Activated T-cell treated with anti-CD3 and anti-CD28 coated beads, Interleukin-2, amount 50 U/mL, for 72 hours (primary cell): ENCODE measurements at regions not wholly inside any gene's neighbourhood (a gene's known extent, or its start where the extent isn't known, plus 50 kb on each side); places are given as distances from the start of the nearest gene placed in this dataset.
"Not testable (repeated sequence)": the region's sequence is repeated elsewhere in the genome, so short reads cannot be mapped to it uniquely, and the experiment has no call there.

Experiments used
- ATAC-seq, 2 donors: fragments of 150-1000 bp; cut with Tn5 transposase; replicated peaks in 1 of 2; 2 replicates each; pipeline ENCODE4 v1.10.0; 2021; ENCODE audit warnings: moderate library complexity in 2 of 2, mild to moderate bottlenecking in 1 of 2
- DNase-seq, 2 donors: peaks; one replicate each; pipeline ENCODE4 v3.0.0; 2021 to 2022; ENCODE audit warnings: mixed read lengths in 1 of 2
- H3K27ac Mint-ChIP-seq: one replicate; pipeline ENCODE4 v1.8.0; 2022; ENCODE audit warnings: mild to moderate bottlenecking, moderate library complexity, mixed read lengths
- H3K27me3 Mint-ChIP-seq: one replicate; pipeline ENCODE4 v1.8.0; 2022; ENCODE audit warnings: low read depth, mixed read lengths
- H3K36me3 Mint-ChIP-seq, 2 donors: one replicate each; pipeline ENCODE4 v1.8.0; 2022; ENCODE audit warnings: mixed read lengths in 2 of 2, mild to moderate bottlenecking in 1 of 2; ENCODE audit not compliant: insufficient read depth in 2 of 2
- H3K4me1 Mint-ChIP-seq: one replicate; pipeline ENCODE4 v1.8.0; 2022; ENCODE audit warnings: low read depth, mixed read lengths
- H3K4me3 Mint-ChIP-seq, 2 donors: one replicate each; pipeline ENCODE4 v1.8.0; 2022; ENCODE audit warnings: mild to moderate bottlenecking in 2 of 2, mixed read lengths in 2 of 2, moderate library complexity in 2 of 2
- H3K9me3 Mint-ChIP-seq, 2 donors: one replicate each; pipeline ENCODE4 v1.8.0; 2022; ENCODE audit warnings: mixed read lengths in 2 of 2

- Mint-ChIP-seq H3K4me3 (no peak overlapping the region), H3K9me3 (no peaks in the 10 kb centered on the region), H3K4me1 (no peaks in the 10 kb centered on the region), H3K36me3 (no peaks in the 10 kb centered on the region), H3K27me3 (no peaks in the 10 kb centered on the region), H3K27ac (no peak overlapping the region)
- ATAC-seq (no peak), DNase-seq (no peak)
Measured at GRCh38 chr7:81478664-81479063, 291.2 kb downstream of the HGF start.

GRCh38 chr7:81478201-81478600 lies 291.6 kb downstream of the HGF start:
- not testable (repeated sequence) for H3K9me3 Mint-ChIP-seq, H3K36me3 Mint-ChIP-seq, DNase-seq, H3K4me3 Mint-ChIP-seq, H3K27me3 Mint-ChIP-seq, H3K4me1 Mint-ChIP-seq, ATAC-seq, H3K27ac Mint-ChIP-seq

- H3K27ac Mint-ChIP-seq: no peak overlapping the region
- peaks cover 0 to 2% of the 10 kb centered on the region in 2 donors for H3K9me3 Mint-ChIP-seq
- DNase-seq (no peak), ATAC-seq (no peak)
- no peak overlapping the region for H3K4me3 Mint-ChIP-seq
- H3K4me1 Mint-ChIP-seq: no peaks in the 10 kb centered on the region
- peaks cover 8% of the 10 kb centered on the region for H3K27me3 Mint-ChIP-seq
- H3K36me3 Mint-ChIP-seq: no peaks in the 10 kb centered on the region
Measured at GRCh38 chr7:81473236-81473635, 296.6 kb downstream of the HGF start.

GRCh38 chr7:81470724-81471379 lies 299.0 kb downstream of the HGF start:
- no peak overlapping the region for H3K4me3 Mint-ChIP-seq
- no peak overlapping the region for H3K27ac Mint-ChIP-seq
- DNase-seq (no peak), ATAC-seq (no peak)
- H3K4me1 Mint-ChIP-seq: no peaks in the 10 kb centered on the region
- H3K36me3 Mint-ChIP-seq: no peaks in the 10 kb centered on the region
- H3K27me3 Mint-ChIP-seq: peaks cover 8% of the 10 kb centered on the region
- peaks cover 0 to 2% of the 10 kb centered on the region in 2 donors for H3K9me3 Mint-ChIP-seq

DNA sequence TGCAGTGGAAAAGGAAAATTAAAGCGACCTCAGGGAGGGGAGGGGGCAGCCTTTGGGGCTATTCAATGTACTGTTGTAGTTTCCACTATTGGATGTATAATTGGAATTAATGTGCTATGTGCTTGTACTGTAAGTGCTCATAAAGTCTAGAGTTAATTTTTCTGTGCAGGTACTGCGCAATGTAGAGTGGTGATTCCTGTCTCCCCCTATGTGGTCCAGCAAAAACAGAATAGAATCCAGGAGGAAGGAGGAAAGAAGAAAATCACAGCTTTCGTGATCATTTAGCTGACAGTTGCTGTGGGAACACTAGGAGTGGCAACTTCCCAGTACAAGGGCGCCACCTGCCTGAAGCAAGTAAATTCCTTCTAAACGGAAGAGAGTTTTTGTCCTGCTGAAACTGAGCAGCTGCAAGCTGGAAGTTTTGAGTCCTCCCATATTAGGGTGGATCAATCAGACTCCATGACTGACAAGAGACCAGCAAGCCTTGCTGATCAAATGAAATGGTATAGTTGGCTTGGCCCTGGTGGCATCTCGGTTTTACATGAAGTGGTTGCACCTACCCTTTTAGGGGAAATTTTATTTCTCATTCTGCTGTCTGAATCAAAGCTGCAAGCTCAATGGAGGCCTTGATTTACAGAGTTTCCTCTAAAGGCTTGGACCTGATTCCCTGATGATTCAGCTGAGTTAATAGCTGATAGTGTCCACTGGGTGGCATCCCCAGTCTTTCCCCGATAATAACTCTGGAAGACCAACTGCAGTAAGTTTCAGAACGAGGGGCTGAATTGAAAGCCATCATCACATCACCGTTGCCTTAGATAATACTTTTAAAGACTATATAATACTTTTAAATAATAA lies 299.8 kb downstream of the HGF start:
- peaks cover 0 to 2% of the 10 kb centered on the region in 2 donors for H3K9me3 Mint-ChIP-seq
- no peaks in the 10 kb centered on the region for H3K36me3 Mint-ChIP-seq
- peaks cover 8% of the 10 kb centered on the region for H3K27me3 Mint-ChIP-seq
- H3K4me1 Mint-ChIP-seq: no peaks in the 10 kb centered on the region
- ATAC-seq: no peak
- H3K27ac Mint-ChIP-seq: no peak overlapping the region
- no peak overlapping the region for H3K4me3 Mint-ChIP-seq
- DNase-seq: peak; percentile 12 to 25

- no peaks in the 10 kb centered on the region for H3K36me3 Mint-ChIP-seq
- H3K9me3 Mint-ChIP-seq: peaks cover 0 to 2% of the 10 kb centered on the region in 2 donors
- H3K4me3 Mint-ChIP-seq: no peak overlapping the region
- peaks cover 8% of the 10 kb centered on the region for H3K27me3 Mint-ChIP-seq
- no peak for DNase-seq
- no peak for ATAC-seq
- H3K4me1 Mint-ChIP-seq: no peaks in the 10 kb centered on the region
- H3K27ac Mint-ChIP-seq: no peak overlapping the region
Measured at GRCh38 chr7:81469153-81469868, 300.5 kb downstream of the HGF start.

DNA sequence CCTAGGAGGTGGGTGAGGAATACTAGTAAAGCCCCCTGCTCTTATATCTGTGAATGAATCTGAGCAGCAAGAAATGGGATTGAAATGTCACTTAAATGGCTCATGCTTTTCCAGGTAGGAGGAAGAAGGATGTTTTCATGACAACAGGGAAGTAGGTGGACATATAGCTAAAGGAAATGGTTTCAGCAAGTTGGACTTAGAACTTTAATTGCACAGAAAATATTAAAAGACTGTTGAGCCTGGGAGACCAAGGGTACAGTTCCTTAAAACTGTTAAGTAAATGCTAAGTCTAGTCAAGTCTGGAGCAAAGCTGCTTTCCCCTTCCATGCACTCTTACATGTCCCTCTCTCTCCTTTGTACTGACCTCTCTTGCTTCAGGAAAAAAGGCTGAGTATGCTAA lies 301.3 kb downstream of the HGF start:
- H3K9me3 Mint-ChIP-seq: peaks cover 0 to 2% of the 10 kb centered on the region in 2 donors
- no peak for ATAC-seq
- no peaks in the 10 kb centered on the region for H3K4me1 Mint-ChIP-seq
- peaks cover 8% of the 10 kb centered on the region for H3K27me3 Mint-ChIP-seq
- no peaks in the 10 kb centered on the region for H3K36me3 Mint-ChIP-seq
- H3K4me3 Mint-ChIP-seq: no peak overlapping the region
- DNase-seq: no peak
- no peak overlapping the region for H3K27ac Mint-ChIP-seq

GRCh38 chr7:81467964-81468363 lies 301.9 kb downstream of the HGF start:
- H3K4me1 Mint-ChIP-seq: no peaks in the 10 kb centered on the region
- H3K9me3 Mint-ChIP-seq: peaks cover 0 to 2% of the 10 kb centered on the region in 2 donors
- H3K27me3 Mint-ChIP-seq: peaks cover 8% of the 10 kb centered on the region
- H3K27ac Mint-ChIP-seq: no peak overlapping the region
- H3K36me3 Mint-ChIP-seq: no peaks in the 10 kb centered on the region
- ATAC-seq (no peak), DNase-seq (no peak)
- no peak overlapping the region for H3K4me3 Mint-ChIP-seq

DNA sequence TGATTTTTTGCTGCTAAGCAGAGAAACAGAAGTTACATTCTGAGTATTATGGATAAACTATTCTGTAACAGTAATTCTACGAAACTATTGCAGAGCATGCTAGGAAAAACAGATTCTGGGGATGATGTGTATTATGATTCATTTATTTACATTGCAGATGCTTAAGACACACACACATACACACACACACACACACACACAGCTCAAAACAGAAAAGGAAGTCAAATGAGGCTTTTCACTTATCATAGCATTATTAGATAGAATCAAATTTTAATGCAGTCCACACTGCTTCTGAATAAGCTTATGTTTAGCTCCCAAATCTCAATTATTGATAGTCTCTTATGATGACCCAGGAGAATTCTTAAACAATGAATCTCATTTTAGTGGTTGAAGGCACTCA lies 307.2 kb downstream of the HGF start:
- H3K9me3 Mint-ChIP-seq: no peaks in the 10 kb centered on the region
- no peaks in the 10 kb centered on the region for H3K4me1 Mint-ChIP-seq
- H3K27ac Mint-ChIP-seq: no peak overlapping the region
- ATAC-seq: no peak
- no peak overlapping the region for H3K4me3 Mint-ChIP-seq
- DNase-seq: no peak
- H3K36me3 Mint-ChIP-seq: no peaks in the 10 kb centered on the region
- no peaks in the 10 kb centered on the region for H3K27me3 Mint-ChIP-seq

DNA sequence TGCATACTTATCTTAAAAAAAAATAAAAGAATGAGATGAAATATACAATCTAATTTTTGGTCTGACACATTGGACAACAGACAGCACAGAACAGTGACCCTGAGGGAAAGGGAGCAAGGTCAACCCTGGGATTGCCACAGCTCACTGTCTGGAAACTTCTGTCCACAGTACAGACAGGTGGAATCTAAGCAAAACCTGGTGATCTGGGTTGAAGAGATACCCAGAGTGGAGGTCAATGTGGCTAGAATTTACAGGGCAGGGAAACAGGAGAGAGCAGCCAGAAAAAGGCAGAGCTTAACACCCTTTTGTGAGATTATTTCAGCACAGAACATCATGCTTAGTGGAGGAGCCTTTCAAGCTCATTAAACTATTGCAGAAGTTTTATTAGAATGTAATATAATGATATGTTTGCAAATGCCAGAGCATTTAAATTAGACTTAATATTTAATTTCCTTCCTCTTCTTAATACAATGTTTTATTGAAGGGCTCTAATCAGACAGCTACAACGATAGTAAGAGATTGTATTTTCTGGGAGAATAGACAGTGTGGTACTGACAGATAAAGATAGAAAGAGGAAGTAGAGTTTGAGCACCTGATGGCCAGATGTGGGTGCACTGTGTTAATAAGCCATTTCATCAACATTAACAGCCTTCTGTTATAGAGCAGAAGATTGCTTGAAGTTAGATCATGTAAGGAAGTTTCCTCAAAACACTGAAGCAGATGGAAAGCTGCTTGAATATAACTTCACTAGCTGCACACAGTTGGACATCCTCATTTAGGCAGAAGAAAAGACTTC lies 309.4 kb downstream of the HGF start:
- DNase-seq (no peak), ATAC-seq (no peak)
- no peaks in the 10 kb centered on the region for H3K27me3 Mint-ChIP-seq
- peaks cover 0 to 2% of the 10 kb centered on the region in 2 donors for H3K9me3 Mint-ChIP-seq
- H3K36me3 Mint-ChIP-seq: no peaks in the 10 kb centered on the region
- H3K4me1 Mint-ChIP-seq: no peaks in the 10 kb centered on the region
- H3K4me3 Mint-ChIP-seq: no peak overlapping the region
- no peak overlapping the region for H3K27ac Mint-ChIP-seq

DNA sequence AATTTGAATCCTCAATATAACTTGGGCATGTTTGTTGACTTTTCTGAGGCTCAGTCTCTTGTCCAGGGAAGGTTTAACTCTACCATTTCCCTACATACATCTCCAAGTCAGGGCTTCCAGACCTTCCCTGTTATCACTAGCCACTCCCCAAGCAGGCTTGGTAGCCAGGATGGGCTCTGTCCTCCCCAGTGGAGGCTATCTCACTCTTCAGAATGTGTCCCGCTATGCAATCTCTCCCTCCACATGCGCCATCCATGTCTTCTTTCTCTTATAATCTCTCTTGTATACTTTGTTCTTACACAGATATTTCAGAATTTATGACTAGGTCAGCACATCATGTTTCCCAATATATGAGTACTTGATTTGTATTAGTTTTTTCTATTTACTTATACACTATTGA lies 310.4 kb downstream of the HGF start:
- DNase-seq: no peak
- H3K36me3 Mint-ChIP-seq: no peaks in the 10 kb centered on the region
- no peaks in the 10 kb centered on the region for H3K27me3 Mint-ChIP-seq
- H3K9me3 Mint-ChIP-seq: peaks cover 0 to 3% of the 10 kb centered on the region in 2 donors
- no peaks in the 10 kb centered on the region for H3K4me1 Mint-ChIP-seq
- ATAC-seq: no peak
- H3K27ac Mint-ChIP-seq: no peak overlapping the region
- H3K4me3 Mint-ChIP-seq: no peak overlapping the region

GRCh38 chr7:81457852-81458522 lies 311.9 kb downstream of the HGF start:
- no peak for ATAC-seq
- no peaks in the 10 kb centered on the region for H3K4me1 Mint-ChIP-seq
- H3K9me3 Mint-ChIP-seq: peaks cover 0 to 4% of the 10 kb centered on the region in 2 donors
- no peak overlapping the region for H3K4me3 Mint-ChIP-seq
- no peak for DNase-seq
- H3K27me3 Mint-ChIP-seq: no peaks in the 10 kb centered on the region
- no peaks in the 10 kb centered on the region for H3K36me3 Mint-ChIP-seq
- no peak overlapping the region for H3K27ac Mint-ChIP-seq
